ENCODE measurements at regions not wholly inside any gene's neighbourhood (a gene's known extent, or its start where the extent isn't known, plus 50 kb on each side); places are given as distances from the start of the nearest gene placed in this dataset.
A peak's percentile ranks its signal among the peaks of the same experiment; 100 is the strongest.

GRCh38 chr13:85501616-85502015 lies 297.6 kb downstream of the SLITRK6 start:
- no peak overlapping the region for H3K4me3 ChIP-seq (ENCODE audit: low read depth, low read length)
- DNase-seq (ENCODE audit: low read depth): no peak
- TF ChIP-seq CTCF (IDR thresholded peaks at IDR 0.05; ENCODE audit: insufficient read depth, low read length): no peak

GRCh38 chr13:85500696-85501256 lies 298.4 kb downstream of the SLITRK6 start:
- H3K4me3 ChIP-seq (ENCODE audit: low read depth, low read length): no peak overlapping the region
- DNase-seq (ENCODE audit: low read depth): no peak
- no peak for TF ChIP-seq CTCF (IDR thresholded peaks at IDR 0.05; ENCODE audit: insufficient read depth, low read length)

GRCh38 chr13:85498774-85499173 lies 300.4 kb downstream of the SLITRK6 start:
- no peak for TF ChIP-seq CTCF (IDR thresholded peaks at IDR 0.05; ENCODE audit: insufficient read depth, low read length)
- H3K4me3 ChIP-seq (ENCODE audit: low read depth, low read length): no peak overlapping the region
- no peak for DNase-seq (ENCODE audit: low read depth)

- H3K4me3 ChIP-seq (ENCODE audit: low read depth, low read length): no peak overlapping the region
- TF ChIP-seq CTCF (IDR thresholded peaks at IDR 0.05; ENCODE audit: insufficient read depth, low read length): no peak
- peak; percentile 95 for DNase-seq (ENCODE audit: low read depth)
Measured at GRCh38 chr13:85497652-85498051, 301.6 kb downstream of the SLITRK6 start.

- no peak overlapping the region for H3K4me3 ChIP-seq (ENCODE audit: low read depth, low read length)
- no peak for TF ChIP-seq CTCF (IDR thresholded peaks at IDR 0.05; ENCODE audit: insufficient read depth, low read length)
- no peak for DNase-seq (ENCODE audit: low read depth)
Measured at GRCh38 chr13:85492283-85492682, 306.9 kb downstream of the SLITRK6 start.

- no peak overlapping the region for H3K4me3 ChIP-seq (ENCODE audit: low read depth, low read length)
- no peak for TF ChIP-seq CTCF (IDR thresholded peaks at IDR 0.05; ENCODE audit: insufficient read depth, low read length)
- DNase-seq (ENCODE audit: low read depth): peak; percentile 29
Measured at GRCh38 chr13:85486663-85487062, 312.6 kb downstream of the SLITRK6 start.

- no peak overlapping the region for H3K4me3 ChIP-seq (ENCODE audit: low read depth, low read length)
- TF ChIP-seq CTCF (IDR thresholded peaks at IDR 0.05; ENCODE audit: insufficient read depth, low read length): no peak
- DNase-seq (ENCODE audit: low read depth): no peak
Measured at GRCh38 chr13:85473144-85473543, 326.1 kb downstream of the SLITRK6 start.

Measured in fibroblast of the aortic adventitia (primary cell).